Keratinocyte (primary cell): ENCODE measurements at regions not wholly inside any gene's neighbourhood (a gene's known extent, or its start where the extent isn't known, plus 50 kb on each side); places are given as distances from the start of the nearest gene placed in this dataset.

Experiments
- DNase-seq: peaks from one replicate; pipeline ENCODE4 v3.0.0-alpha.2; 2011; ENCODE audit warnings: low read depth, missing footprints, low spot score
- FAIRE-seq: peaks from 2 replicates; lab custom pipeline; 2011; peaks lifted over from hg19 to GRCh38; lab: Jason Lieb, UNC
- H2AFZ ChIP-seq: 2 replicates; pipeline ENCODE4 v1.6.0; 2012; ENCODE audit warnings: low read length, control low read depth, inconsistent platforms; ENCODE audit not compliant: control insufficient read depth
- H3K27ac ChIP-seq: 2 replicates; pipeline ENCODE4 v1.5.1; 2011; ENCODE audit warnings: low read length; ENCODE audit not compliant: control insufficient read depth, insufficient read depth
- H3K27me3 ChIP-seq: 3 replicates; pipeline ENCODE4 v1.6.0; 2011; ENCODE audit warnings: low read length; ENCODE audit not compliant: control insufficient read depth, insufficient read depth; ENCODE audit errors: extremely low read depth
- H3K36me3 ChIP-seq, 2 experiments: 2 replicates in 1 of 2; 3 replicates in 1 of 2; pipeline ENCODE4 v1.5.1; 2011; ENCODE audit warnings: low read length in 2 of 2, mild to moderate bottlenecking in 1 of 2; ENCODE audit not compliant: control insufficient read depth in 2 of 2, insufficient read depth in 2 of 2; ENCODE audit errors: extremely low read depth in 1 of 2
- H3K4me1 ChIP-seq: 3 replicates; pipeline ENCODE4 v1.5.1; 2011; ENCODE audit warnings: low read length; ENCODE audit not compliant: control insufficient read depth, insufficient read depth; ENCODE audit errors: extremely low read depth
- H3K4me2 ChIP-seq: 3 replicates; pipeline ENCODE4 v1.6.0; 2011; ENCODE audit warnings: low read depth, low read length; ENCODE audit not compliant: control insufficient read depth, insufficient read depth; ENCODE audit errors: extremely low read depth
- H3K4me3 ChIP-seq, 3 experiments: fragments of 200-600 bp in 1 of 3; sonication (generic) in 1 of 3; 2 replicates in 2 of 3; 3 replicates in 1 of 3; pipeline ENCODE4 v1.5.1; 2011 to 2016; ENCODE audit warnings: low read length in 3 of 3, mild to moderate bottlenecking in 3 of 3, control low read depth in 2 of 3, inconsistent platforms in 1 of 3, low read depth in 1 of 3, mixed read lengths in 1 of 3, mixed run types in 1 of 3, moderate library complexity in 1 of 3; ENCODE audit not compliant: control insufficient read depth in 2 of 3, insufficient read depth in 2 of 3; ENCODE audit errors: extremely low read depth in 1 of 3
- H3K79me2 ChIP-seq: 2 replicates; pipeline ENCODE4 v1.6.0; 2012; ENCODE audit warnings: low read length; ENCODE audit not compliant: control insufficient read depth, insufficient read depth
- H3K9ac ChIP-seq: 3 replicates; pipeline ENCODE4 v1.6.0; 2011; ENCODE audit warnings: low read length; ENCODE audit not compliant: control insufficient read depth, insufficient read depth; ENCODE audit errors: extremely low read depth
- H3K9me1 ChIP-seq: 3 replicates; pipeline ENCODE4 v1.6.0; 2011; ENCODE audit warnings: low read length; ENCODE audit not compliant: control insufficient read depth, insufficient read depth; ENCODE audit errors: extremely low read depth
- H3K9me3 ChIP-seq: 2 replicates; pipeline ENCODE4 v1.5.1; 2012; ENCODE audit warnings: low read depth, low read length; ENCODE audit not compliant: control insufficient read depth
- H4K20me1 ChIP-seq: 3 replicates; pipeline ENCODE4 v1.6.0; 2011; ENCODE audit warnings: low read length; ENCODE audit not compliant: control insufficient read depth, insufficient read depth; ENCODE audit errors: extremely low read depth
- EZH2 ChIP-seq: IDR thresholded peaks from one replicate; pipeline ENCODE4 v1.6.1; 2012; ENCODE audit warnings: inconsistent platforms, mild to moderate bottlenecking, low read length, moderate library complexity
- dilution Hi-C: fragments of 300-500 bp; cut with MboI; formaldehyde crosslinking; loops from one replicate; pipeline ENCODE4 v1.7.0; 2020; ENCODE audit warnings: low sequenced_read_pairs; ENCODE audit not compliant: extremely low pct_ligation_motif_present
- TF ChIP-seq, protein P1 (sequence below), 3 experiments: IDR thresholded peaks in 1 of 3; conservative IDR thresholded peaks in 1 of 3; optimal IDR thresholded peaks in 1 of 3; 2 replicates in 2 of 3; 3 replicates in 1 of 3; pipeline versions ENCODE3 to v1.5.1; 2011; ENCODE audit warnings: low read length in 3 of 3, mild to moderate bottlenecking in 3 of 3, moderate library complexity in 2 of 3, control low read depth in 1 of 3, inconsistent platforms in 1 of 3; ENCODE audit not compliant: insufficient read depth in 2 of 3; ENCODE audit errors: extremely low read depth in 1 of 3

DNA sequence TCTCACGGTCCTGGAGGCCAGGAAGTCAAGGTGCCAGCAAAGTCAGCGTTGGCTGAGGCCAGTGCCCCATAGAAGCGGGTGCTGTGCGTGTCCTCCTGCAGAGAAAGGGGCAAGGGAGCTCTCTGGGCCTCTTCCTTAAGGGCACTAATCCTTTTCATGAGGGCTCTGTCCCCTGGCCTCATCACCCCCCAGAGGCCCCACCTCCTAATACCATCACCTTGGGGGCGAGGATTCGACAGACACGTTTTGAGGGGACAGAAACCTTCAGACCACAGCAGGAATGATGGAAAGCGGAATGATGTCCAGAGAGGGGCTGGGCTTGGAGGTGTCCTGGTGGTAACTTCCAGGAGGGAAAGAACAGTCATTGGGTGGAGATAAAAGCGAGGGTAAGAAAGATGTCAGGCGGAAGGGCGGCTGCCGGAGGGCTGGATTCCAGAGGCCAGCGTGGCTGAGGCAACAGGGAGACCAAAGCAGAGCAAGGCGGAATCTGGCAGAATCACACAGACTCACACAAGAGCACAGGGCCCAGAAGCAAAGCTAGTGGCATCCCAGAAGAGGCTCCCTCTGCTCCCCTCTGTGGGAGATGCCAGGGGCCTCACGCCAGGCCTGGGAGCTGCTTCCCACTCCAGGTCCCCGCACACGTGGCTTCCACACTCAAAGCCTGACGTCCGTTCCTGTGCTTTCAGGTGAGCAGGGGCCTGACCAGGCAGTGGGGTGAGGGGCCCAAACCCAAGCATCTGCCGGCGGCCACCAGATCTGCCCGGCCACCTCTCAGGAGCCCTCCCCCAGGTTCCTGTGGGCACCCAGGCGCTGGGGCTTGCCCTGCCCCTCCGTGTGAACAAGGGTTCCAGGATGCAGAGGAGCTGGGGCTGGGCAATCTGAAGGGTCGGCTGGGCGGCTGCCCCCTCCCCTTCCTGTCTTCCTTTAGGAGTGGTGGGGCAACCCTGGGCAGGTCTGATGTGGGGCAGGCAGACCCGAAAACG is 784.5 kb downstream of the BRD1 start:
- dilution Hi-C loops, result no loop called here
- FAIRE-seq, result no peak
- Histone ChIP-seq H4K20me1 (no peaks in the 10 kb centered on the region), H3K9me3 (peaks cover 12% of the 10 kb centered on the region), H3K4me3 (no peak overlapping the region), H3K79me2 (no peaks in the 10 kb centered on the region), H3K27me3 (no peaks in the 10 kb centered on the region), H3K4me1 (no peaks in the 10 kb centered on the region), H2AFZ (no peak overlapping the region), H3K27ac (no peak overlapping the region), H3K36me3 (no peaks in the 10 kb centered on the region), H3K9ac (no peak overlapping the region), H3K4me2 (no peak overlapping the region), H3K9me1 (no peaks in the 10 kb centered on the region)
- no peak for TF ChIP-seq EZH2
- DNase-seq, result no peak

DNA sequence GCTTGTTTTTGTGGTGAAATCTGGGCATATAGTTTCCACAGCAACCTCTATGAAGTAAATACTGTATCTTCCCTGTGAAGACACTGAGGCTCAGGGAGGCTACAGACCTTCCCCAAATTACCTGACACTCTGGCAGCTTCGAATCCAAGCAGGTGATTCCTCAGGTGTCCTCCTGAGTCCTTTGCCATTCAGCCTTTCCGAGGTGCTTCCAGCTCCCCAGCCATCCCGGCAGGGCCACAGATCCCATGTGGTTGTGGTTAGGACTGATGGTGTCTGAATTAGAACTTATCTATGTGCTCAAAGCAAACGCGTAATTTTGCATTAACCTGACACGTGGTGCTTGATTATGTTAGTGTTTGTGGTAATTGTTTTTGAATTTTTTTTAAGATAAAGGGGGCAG is 785.6 kb downstream of the BRD1 start:
- H3K79me2 ChIP-seq, result no peaks in the 10 kb centered on the region
- no peaks in the 10 kb centered on the region for H4K20me1 ChIP-seq
- no peak overlapping the region for H3K27ac ChIP-seq
- no peaks in the 10 kb centered on the region for H3K9me1 ChIP-seq
- TF ChIP-seq EZH2, result no peak
- TF ChIP-seq, protein P1, sequence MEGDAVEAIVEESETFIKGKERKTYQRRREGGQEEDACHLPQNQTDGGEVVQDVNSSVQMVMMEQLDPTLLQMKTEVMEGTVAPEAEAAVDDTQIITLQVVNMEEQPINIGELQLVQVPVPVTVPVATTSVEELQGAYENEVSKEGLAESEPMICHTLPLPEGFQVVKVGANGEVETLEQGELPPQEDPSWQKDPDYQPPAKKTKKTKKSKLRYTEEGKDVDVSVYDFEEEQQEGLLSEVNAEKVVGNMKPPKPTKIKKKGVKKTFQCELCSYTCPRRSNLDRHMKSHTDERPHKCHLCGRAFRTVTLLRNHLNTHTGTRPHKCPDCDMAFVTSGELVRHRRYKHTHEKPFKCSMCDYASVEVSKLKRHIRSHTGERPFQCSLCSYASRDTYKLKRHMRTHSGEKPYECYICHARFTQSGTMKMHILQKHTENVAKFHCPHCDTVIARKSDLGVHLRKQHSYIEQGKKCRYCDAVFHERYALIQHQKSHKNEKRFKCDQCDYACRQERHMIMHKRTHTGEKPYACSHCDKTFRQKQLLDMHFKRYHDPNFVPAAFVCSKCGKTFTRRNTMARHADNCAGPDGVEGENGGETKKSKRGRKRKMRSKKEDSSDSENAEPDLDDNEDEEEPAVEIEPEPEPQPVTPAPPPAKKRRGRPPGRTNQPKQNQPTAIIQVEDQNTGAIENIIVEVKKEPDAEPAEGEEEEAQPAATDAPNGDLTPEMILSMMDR (optimal IDR thresholded peaks at IDR 0.05 in 1 of 3, IDR thresholded peaks at IDR 0.05 in 1 of 3, conservative IDR thresholded peaks at IDR 0.05 in 1 of 3; ENCODE audit: extremely low read depth in 1 of 3, insufficient read depth in 2 of 3, low read length in 3 of 3), result no peak
- dilution Hi-C loops, result no loop called here
- no peaks in the 10 kb centered on the region for H3K36me3 ChIP-seq
- H3K4me2 ChIP-seq, result no peak overlapping the region
- no peaks in the 10 kb centered on the region for H3K4me1 ChIP-seq
- FAIRE-seq (no peak), DNase-seq (no peak)
- H3K4me3 ChIP-seq, result no peak overlapping the region
- H3K9ac ChIP-seq, result no peak overlapping the region
- H3K9me3 ChIP-seq, result peaks cover 14% of the 10 kb centered on the region
- no peaks in the 10 kb centered on the region for H3K27me3 ChIP-seq
- H2AFZ ChIP-seq, result no peak overlapping the region
